HT1080 (cell line): ENCODE measurements at regions not wholly inside any gene's neighbourhood (a gene's known extent, or its start where the extent isn't known, plus 50 kb on each side); places are given as distances from the start of the nearest gene placed in this dataset.
A peak's percentile ranks its signal among the peaks of the same experiment; 100 is the strongest.

Experiments
- DNase-seq: peaks from one replicate; pipeline ENCODE4 v3.0.0-alpha.2; 2015; ENCODE audit warnings: low read depth

- DNase-seq, result no peak
Observed at GRCh38 chr5:8048920-8049319, 180.0 kb downstream of the MTRR start.

GRCh38 chr5:8050616-8051175, 181.7 kb downstream of the MTRR start:
- DNase-seq, result no peak

GRCh38 chr5:8053270-8053669, 184.3 kb downstream of the MTRR start:
- DNase-seq, result peak; percentile 23

GRCh38 chr5:8057769-8058168, 188.8 kb downstream of the MTRR start:
- peak; percentile 49 for DNase-seq

- no peak for DNase-seq
Observed at GRCh38 chr5:8058616-8059190, 189.8 kb downstream of the MTRR start.

- no peak for DNase-seq
Observed at GRCh38 chr5:8059337-8059736, 190.4 kb downstream of the MTRR start.

GRCh38 chr5:8060235-8060952, 191.4 kb downstream of the MTRR start:
- no peak for DNase-seq

GRCh38 chr5:8060953-8061429, 192.0 kb downstream of the MTRR start:
- DNase-seq, result no peak

GRCh38 chr5:8062521-8062920, 193.6 kb downstream of the MTRR start:
- DNase-seq, result no peak

GRCh38 chr5:8068078-8068477, 199.1 kb downstream of the MTRR start:
- DNase-seq, result no peak

- DNase-seq, result no peak
Observed at GRCh38 chr5:8070138-8070537, 201.2 kb downstream of the MTRR start.

- DNase-seq, result no peak
Observed at GRCh38 chr5:8079056-8079455, 210.1 kb downstream of the MTRR start.

GRCh38 chr5:8081179-8081578, 212.2 kb downstream of the MTRR start:
- no peak for DNase-seq

- DNase-seq, result no peak
Observed at GRCh38 chr5:8093669-8094068, 224.7 kb downstream of the MTRR start.

GRCh38 chr5:8094304-8094703, 225.4 kb downstream of the MTRR start:
- no peak for DNase-seq

GRCh38 chr5:8097146-8097545, 228.2 kb downstream of the MTRR start:
- DNase-seq, result no peak

GRCh38 chr5:8098081-8098480, 229.1 kb downstream of the MTRR start:
- no peak for DNase-seq

GRCh38 chr5:8102714-8103113, 233.8 kb downstream of the MTRR start:
- no peak for DNase-seq

GRCh38 chr5:8114597-8115266, 245.8 kb downstream of the MTRR start:
- no peak for DNase-seq

- DNase-seq, result no peak
Observed at GRCh38 chr5:8123559-8123958, 254.6 kb downstream of the MTRR start.

- DNase-seq, result no peak
Observed at GRCh38 chr5:8134609-8135008, 265.7 kb downstream of the MTRR start.

- no peak for DNase-seq
Observed at GRCh38 chr5:8135742-8136141, 266.8 kb downstream of the MTRR start.
